SK-N-MC (cell line): ENCODE measurements at regions not wholly inside any gene's neighbourhood (a gene's known extent, or its start where the extent isn't known, plus 50 kb on each side); places are given as distances from the start of the nearest gene placed in this dataset.
A peak's percentile ranks its signal among the peaks of the same experiment; 100 is the strongest.

Experiments
- DNase-seq: peaks from one replicate; pipeline ENCODE4 v3.0.0-alpha.2; 2011; ENCODE audit warnings: low read depth, low spot score
- H3K27ac ChIP-seq: fragments of 200-600 bp; sonication (generic); 2 replicates; pipeline ENCODE4 v1.5.1; 2016; ENCODE audit warnings: mixed run types
- H3K36me3 ChIP-seq: fragments of 200-600 bp; sonication (generic); 2 replicates; pipeline ENCODE4 v1.6.1; 2017; ENCODE audit warnings: antibody characterized with exemption, low read length, mixed read lengths; ENCODE audit not compliant: insufficient read depth
- H3K4me3 ChIP-seq: fragments of 200-600 bp; sonication (generic); 2 replicates; pipeline ENCODE4 v1.5.1; 2016
- H3K9ac ChIP-seq: fragments of 200-600 bp; sonication (generic); 2 replicates; pipeline ENCODE4 v1.8.0; 2017; ENCODE audit warnings: mixed run types, mixed read lengths; ENCODE audit not compliant: insufficient read length
- H3K9me3 ChIP-seq: fragments of 200-600 bp; sonication (generic); 2 replicates; pipeline ENCODE4 v1.6.1; 2017; ENCODE audit warnings: low read depth, mild to moderate bottlenecking, antibody characterized with exemption, low read length, moderate library complexity, mixed read lengths
- EZH2 ChIP-seq: fragments of 200-600 bp; sonication (generic); IDR thresholded peaks from one replicate; pipeline ENCODE4 v1.6.1; 2017; ENCODE audit warnings: antibody characterized with exemption
- FOXP2 ChIP-seq: optimal IDR thresholded peaks from 2 replicates; pipeline ENCODE3; 2011; ENCODE audit warnings: mild to moderate bottlenecking, moderate library complexity; ENCODE audit not compliant: insufficient read depth; ENCODE audit errors: extremely low read length, control extremely low read depth
- POLR2AphosphoS5 ChIP-seq: IDR thresholded peaks from 2 replicates; pipeline ENCODE4 v1.6.1; 2012; ENCODE audit warnings: mild to moderate bottlenecking, low read depth, low read length, borderline replicate concordance

GRCh38 chr1:38624336-38625039, 235.1 kb downstream of the RRAGC start:
- H3K9ac ChIP-seq: no peak overlapping the region
- no peaks in the 10 kb centered on the region for H3K9me3 ChIP-seq
- no peak for DNase-seq
- TF ChIP-seq POLR2AphosphoS5: no peak
- no peak for TF ChIP-seq FOXP2
- TF ChIP-seq EZH2: no peak
- H3K27ac ChIP-seq: no peak overlapping the region
- H3K4me3 ChIP-seq: no peak overlapping the region
- no peaks in the 10 kb centered on the region for H3K36me3 ChIP-seq

DNA sequence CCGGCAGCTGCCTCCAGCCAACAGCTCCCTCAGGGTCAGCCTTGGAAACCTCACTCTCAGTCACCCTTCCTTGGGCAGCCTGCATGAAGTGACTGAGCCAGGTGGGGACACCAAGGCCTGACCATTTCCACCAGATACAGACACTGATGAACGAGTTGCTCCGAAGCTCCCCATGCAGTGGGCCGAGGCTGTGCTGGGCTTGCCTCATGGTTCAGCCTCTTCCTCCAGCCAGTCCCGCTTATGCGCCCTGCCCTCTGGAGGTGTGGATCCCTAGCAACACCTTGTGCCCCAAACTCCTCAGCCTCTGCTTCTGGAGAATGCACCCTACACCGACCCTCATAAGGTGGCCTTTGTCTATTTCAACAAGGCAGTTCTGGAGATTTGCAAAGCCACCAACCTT, 236.0 kb downstream of the RRAGC start:
- Histone ChIP-seq H3K9me3 (no peaks in the 10 kb centered on the region), H3K36me3 (no peaks in the 10 kb centered on the region), H3K4me3 (no peak overlapping the region), H3K27ac (no peak overlapping the region), H3K9ac (no peak overlapping the region)
- TF ChIP-seq FOXP2 (no peak), POLR2AphosphoS5 (no peak), EZH2 (no peak)
- no peak for DNase-seq

DNA sequence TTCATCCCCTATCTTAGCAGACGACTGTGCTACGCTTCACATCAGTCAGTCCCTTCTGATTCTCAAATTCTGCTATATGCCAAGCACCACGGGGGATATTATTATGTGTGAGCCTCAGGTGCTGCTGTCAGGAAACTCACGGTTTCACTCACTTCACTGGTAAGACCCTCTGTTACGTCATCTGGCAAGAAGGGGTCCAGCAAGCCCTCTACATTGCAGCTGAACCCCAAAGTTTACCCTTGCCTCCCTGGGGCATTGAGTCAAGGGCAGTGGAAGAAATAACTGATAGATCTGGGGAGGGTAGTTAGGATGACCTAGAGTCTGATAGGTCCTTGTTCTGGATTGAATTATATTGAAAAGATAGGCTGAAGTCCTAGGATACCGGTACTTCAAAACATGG, 237.4 kb downstream of the RRAGC start:
- Histone ChIP-seq H3K27ac (no peak overlapping the region), H3K9me3 (no peaks in the 10 kb centered on the region), H3K4me3 (no peak overlapping the region), H3K36me3 (no peaks in the 10 kb centered on the region), H3K9ac (no peak overlapping the region)
- no peak for TF ChIP-seq POLR2AphosphoS5
- TF ChIP-seq EZH2: no peak
- no peak for TF ChIP-seq FOXP2
- no peak for DNase-seq

GRCh38 chr1:38616846-38617245, 242.7 kb downstream of the RRAGC start:
- Histone ChIP-seq H3K27ac (no peak overlapping the region), H3K4me3 (no peak overlapping the region), H3K36me3 (no peaks in the 10 kb centered on the region), H3K9me3 (no peaks in the 10 kb centered on the region), H3K9ac (no peak overlapping the region)
- TF ChIP-seq FOXP2: no peak
- TF ChIP-seq EZH2: no peak
- TF ChIP-seq POLR2AphosphoS5: no peak
- DNase-seq: no peak

GRCh38 chr1:38615680-38616079, 243.9 kb downstream of the RRAGC start:
- no peak for TF ChIP-seq FOXP2
- TF ChIP-seq POLR2AphosphoS5: no peak
- TF ChIP-seq EZH2: no peak
- no peak overlapping the region for H3K9ac ChIP-seq
- H3K36me3 ChIP-seq: no peaks in the 10 kb centered on the region
- DNase-seq: no peak
- no peaks in the 10 kb centered on the region for H3K9me3 ChIP-seq
- no peak overlapping the region for H3K4me3 ChIP-seq
- no peak overlapping the region for H3K27ac ChIP-seq

- H3K4me3 ChIP-seq: no peak overlapping the region
- TF ChIP-seq EZH2 (no peak), FOXP2 (no peak), POLR2AphosphoS5 (no peak)
- no peak overlapping the region for H3K9ac ChIP-seq
- H3K27ac ChIP-seq: no peak overlapping the region
- no peak for DNase-seq
- no peaks in the 10 kb centered on the region for H3K36me3 ChIP-seq
- no peaks in the 10 kb centered on the region for H3K9me3 ChIP-seq
Observed at GRCh38 chr1:38614861-38615260, 244.7 kb downstream of the RRAGC start.

DNA sequence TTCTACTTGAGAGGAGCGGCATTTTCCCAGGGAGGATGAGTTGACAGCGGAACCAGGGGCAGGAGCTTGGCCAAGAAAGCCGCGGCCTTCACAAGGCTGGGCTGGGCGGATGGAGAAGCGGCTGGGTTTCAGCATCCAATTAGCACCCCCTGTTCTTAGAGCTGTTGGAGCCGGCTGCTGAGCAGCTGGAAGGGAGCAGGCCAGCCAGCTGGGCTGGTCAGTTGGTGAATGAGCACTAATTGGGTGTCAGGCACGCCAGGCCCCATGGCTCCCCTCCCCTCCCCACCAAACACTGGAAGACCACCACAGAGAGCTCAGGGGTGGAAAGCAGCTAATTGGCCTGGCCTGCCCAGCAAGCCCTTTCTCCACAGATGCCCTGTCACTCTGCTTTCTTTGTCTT, 245.6 kb downstream of the RRAGC start:
- Histone ChIP-seq H3K36me3 (no peaks in the 10 kb centered on the region), H3K9ac (no peak overlapping the region), H3K27ac (no peak overlapping the region), H3K9me3 (no peaks in the 10 kb centered on the region), H3K4me3 (no peak overlapping the region)
- TF ChIP-seq FOXP2 (no peak), EZH2 (no peak), POLR2AphosphoS5 (no peak)
- no peak for DNase-seq

DNA sequence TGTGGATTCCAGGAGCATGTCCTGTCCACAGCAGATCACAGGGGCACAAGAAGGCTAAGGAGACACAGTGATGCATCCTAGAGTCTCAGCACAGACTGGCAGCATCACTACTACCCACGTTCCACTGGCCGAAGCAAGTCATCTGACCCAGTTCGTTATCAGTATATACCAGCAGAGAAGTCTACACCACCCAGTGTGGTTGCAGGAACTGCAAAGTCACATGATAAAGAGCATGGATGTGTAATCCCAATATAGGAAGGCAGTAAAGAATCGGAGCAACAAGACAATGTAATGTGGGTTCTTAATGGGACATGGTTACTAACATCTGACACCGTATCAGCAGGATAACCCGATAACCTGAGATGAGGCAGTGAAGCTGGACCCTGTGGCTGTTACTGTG, 246.6 kb downstream of the RRAGC start:
- H3K27ac ChIP-seq: no peak overlapping the region
- no peak for TF ChIP-seq EZH2
- no peak for TF ChIP-seq POLR2AphosphoS5
- no peaks in the 10 kb centered on the region for H3K9me3 ChIP-seq
- no peak for DNase-seq
- H3K4me3 ChIP-seq: no peak overlapping the region
- no peak overlapping the region for H3K9ac ChIP-seq
- H3K36me3 ChIP-seq: no peaks in the 10 kb centered on the region

DNA sequence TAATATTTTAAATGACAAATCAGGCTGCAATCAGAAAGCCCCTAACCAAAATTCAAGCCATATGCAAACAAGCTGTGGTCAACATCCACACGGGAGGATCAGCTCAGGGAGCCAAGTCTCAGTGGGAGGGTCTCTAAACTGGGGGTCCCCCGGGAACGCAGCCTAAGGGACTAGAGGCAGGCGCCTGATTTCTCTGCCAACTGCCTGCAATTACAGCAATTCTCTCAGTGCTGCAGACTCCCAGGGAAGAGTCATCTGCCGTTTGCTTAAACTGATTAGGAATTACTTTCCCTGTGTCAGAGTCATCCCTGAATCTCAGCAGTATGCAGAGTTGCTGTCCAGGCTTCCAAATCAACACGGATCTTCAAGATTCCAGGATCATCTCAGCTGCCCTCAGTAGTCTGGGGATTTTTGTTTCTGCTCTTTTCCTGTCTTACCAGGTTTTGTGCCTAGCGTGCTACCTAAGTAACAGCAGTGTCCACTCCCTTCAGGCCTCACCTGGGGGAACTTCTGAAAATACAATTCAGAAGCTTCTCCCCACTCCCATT, 247.8 kb downstream of the RRAGC start:
- H3K27ac ChIP-seq: no peak overlapping the region
- DNase-seq: no peak
- no peaks in the 10 kb centered on the region for H3K36me3 ChIP-seq
- TF ChIP-seq FOXP2 (no peak), EZH2 (no peak), POLR2AphosphoS5 (no peak)
- H3K9me3 ChIP-seq: no peaks in the 10 kb centered on the region
- H3K4me3 ChIP-seq: 0 out of 2 replicates have a peak overlapping the region, but pooled peaks have one; percentile 32
- no peak overlapping the region for H3K9ac ChIP-seq
